Esophagus squamous epithelium (tissue), 5 donors: ENCODE measurements at regions not wholly inside any gene's neighbourhood (a gene's known extent, or its start where the extent isn't known, plus 50 kb on each side); places are given as distances from the start of the nearest gene placed in this dataset.

ENCODE experiments used
- DNase-seq: peaks from one replicate; lab custom pipeline; 2025; lab: John Stamatoyannopoulos, UW
- H3K27ac ChIP-seq, 4 donors: fragments of 200-600 bp; sonication (generic); one replicate each; pipeline ENCODE4 v1.5.1; 2016 to 2019; ENCODE audit warnings: mild to moderate bottlenecking in 1 of 4
- H3K27me3 ChIP-seq, 4 donors: fragments of 200-600 bp; sonication (generic); 1 replicate in 3 of 4; 2 replicates in 1 of 4; pipeline versions ENCODE4 v1.5.1 to v1.6.0; 2017 to 2021; ENCODE audit warnings: antibody characterized with exemption in 1 of 4
- H3K36me3 ChIP-seq, 3 donors: fragments of 200-600 bp; sonication (generic); one replicate each; pipeline ENCODE4 v1.5.1; 2016 to 2019
- H3K4me1 ChIP-seq, 3 donors: fragments of 200-600 bp; sonication (generic); one replicate each; pipeline ENCODE4 v1.5.1; 2017 to 2019
- H3K4me3 ChIP-seq, 4 donors: fragments of 200-600 bp; sonication (generic); 1 replicate in 3 of 4; 2 replicates in 1 of 4; pipeline ENCODE4 v1.5.1; 2016 to 2019; ENCODE audit warnings: mild to moderate bottlenecking in 2 of 4, moderate library complexity in 1 of 4
- H3K9me3 ChIP-seq, 3 donors: fragments of 200-600 bp; sonication (generic); one replicate each; pipeline ENCODE4 v1.5.1; 2016 to 2019
- POLR2A ChIP-seq, 4 donors: fragments of 450-650 bp; IDR thresholded peaks; one replicate each; pipeline ENCODE4 v1.6.1; 2017; ENCODE audit warnings: antibody characterized with exemption in 4 of 4, mild to moderate bottlenecking in 4 of 4, moderate library complexity in 3 of 4
- WGBS, 2 donors: methylation state at CpG; one replicate each; pipeline ENCODE4 v1.1.5; 2018; 5-methylcytosine and 5-hydroxymethylcytosine counted together
- intact Hi-C: fragments of 100-400 bp; cut with DNase I; formaldehyde crosslinking; loops from one replicate; pipeline ENCODE4 v1.15.0; 2022
- TF ChIP-seq, protein P1 (sequence below), 6 experiments: fragments of 450-650 bp in 4 of 6; fragments of 200-600 bp in 2 of 6; sonication (generic) in 2 of 6; IDR thresholded peaks; one replicate each; pipeline ENCODE4 v1.5.1; 2016 to 2019; ENCODE audit warnings: antibody characterized with exemption in 6 of 6, mild to moderate bottlenecking in 4 of 6, moderate library complexity in 4 of 6
- donor health status: DM: yes; HTN: yes; CAD: no.

GRCh38 chr4:34148322-34148908 is 2095.9 kb downstream of the ARAP2 start:
- DNase-seq, result no peak
- intact Hi-C loops, result no loop called here

DNA sequence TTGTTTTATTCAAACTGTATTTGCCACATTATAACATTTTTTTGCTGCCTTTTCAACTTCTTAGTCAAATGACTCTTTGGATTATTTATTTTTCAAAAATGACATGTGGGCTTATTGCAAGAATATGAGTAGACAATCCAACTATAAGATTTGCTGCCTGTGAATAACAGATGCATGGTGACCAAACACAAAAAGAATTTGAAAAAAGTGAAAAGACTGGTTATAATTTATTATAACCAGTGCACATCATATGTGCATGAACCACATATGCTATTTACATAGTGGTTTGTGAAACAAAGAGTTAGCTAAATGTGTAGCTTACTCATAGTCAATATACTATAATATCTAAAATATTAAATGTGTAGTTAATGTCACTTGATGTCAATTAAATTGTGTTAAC is 2086.8 kb downstream of the ARAP2 start:
- Histone ChIP-seq H3K4me1 (no peaks in the 10 kb centered on the region), H3K27me3 (no peaks in the 10 kb centered on the region), H3K4me3 (no peak overlapping the region), H3K36me3 (no peaks in the 10 kb centered on the region), H3K27ac (no peak overlapping the region), H3K9me3 (no peaks in the 10 kb centered on the region)
- DNase-seq, result no peak
- intact Hi-C loops, result no loop called here
- TF ChIP-seq POLR2A (IDR thresholded peaks at IDR 0.05), result no peak
- TF ChIP-seq, protein P1, sequence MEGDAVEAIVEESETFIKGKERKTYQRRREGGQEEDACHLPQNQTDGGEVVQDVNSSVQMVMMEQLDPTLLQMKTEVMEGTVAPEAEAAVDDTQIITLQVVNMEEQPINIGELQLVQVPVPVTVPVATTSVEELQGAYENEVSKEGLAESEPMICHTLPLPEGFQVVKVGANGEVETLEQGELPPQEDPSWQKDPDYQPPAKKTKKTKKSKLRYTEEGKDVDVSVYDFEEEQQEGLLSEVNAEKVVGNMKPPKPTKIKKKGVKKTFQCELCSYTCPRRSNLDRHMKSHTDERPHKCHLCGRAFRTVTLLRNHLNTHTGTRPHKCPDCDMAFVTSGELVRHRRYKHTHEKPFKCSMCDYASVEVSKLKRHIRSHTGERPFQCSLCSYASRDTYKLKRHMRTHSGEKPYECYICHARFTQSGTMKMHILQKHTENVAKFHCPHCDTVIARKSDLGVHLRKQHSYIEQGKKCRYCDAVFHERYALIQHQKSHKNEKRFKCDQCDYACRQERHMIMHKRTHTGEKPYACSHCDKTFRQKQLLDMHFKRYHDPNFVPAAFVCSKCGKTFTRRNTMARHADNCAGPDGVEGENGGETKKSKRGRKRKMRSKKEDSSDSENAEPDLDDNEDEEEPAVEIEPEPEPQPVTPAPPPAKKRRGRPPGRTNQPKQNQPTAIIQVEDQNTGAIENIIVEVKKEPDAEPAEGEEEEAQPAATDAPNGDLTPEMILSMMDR (IDR thresholded peaks at IDR 0.05), result no peak

More at GRCh38 chr4:34148322-34148908, 2095.9 kb downstream of the ARAP2 start:
- no peak for TF ChIP-seq POLR2A (IDR thresholded peaks at IDR 0.05)
- TF ChIP-seq, protein P1 (IDR thresholded peaks at IDR 0.05), result no peak
- Histone ChIP-seq H3K27me3 (no peaks in the 10 kb centered on the region), H3K4me1 (no peaks in the 10 kb centered on the region), H3K27ac (no peak overlapping the region), H3K4me3 (no peak overlapping the region), H3K9me3 (no peaks in the 10 kb centered on the region), H3K36me3 (no peaks in the 10 kb centered on the region)
- WGBS, 2 donors, result 44 to 55% methylated on average over 2 of the region's 2 CpGs

DNA sequence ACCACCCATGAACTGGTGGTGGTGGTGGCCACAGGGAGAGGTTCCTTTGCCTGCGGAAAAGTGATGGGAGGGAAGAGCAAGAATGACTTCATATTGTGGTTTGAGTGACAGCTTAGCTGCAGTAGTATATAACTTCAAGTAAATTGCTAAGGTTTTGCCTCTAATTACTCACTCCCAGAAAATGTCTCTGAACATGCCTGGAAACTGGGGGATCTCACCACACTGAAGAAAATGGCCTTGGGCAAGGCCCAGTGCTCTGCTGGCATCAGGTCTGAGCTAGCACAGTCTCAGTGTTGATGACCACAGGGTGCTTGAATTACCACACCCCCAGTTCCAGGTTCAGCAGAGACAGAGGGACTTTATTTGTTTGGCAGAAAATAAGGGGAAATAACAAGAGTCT is 2085.4 kb downstream of the ARAP2 start:
- no peak overlapping the region for H3K27ac ChIP-seq
- intact Hi-C loops, result no loop called here

GRCh38 chr4:34170946-34171345 is 2073.4 kb downstream of the ARAP2 start:
- Histone ChIP-seq H3K4me3 (no peak overlapping the region), H3K9me3 (no peaks in the 10 kb centered on the region), H3K36me3 (no peaks in the 10 kb centered on the region), H3K4me1 (no peaks in the 10 kb centered on the region), H3K27ac (no peak overlapping the region), H3K27me3 (no peaks in the 10 kb centered on the region)
- TF ChIP-seq, protein P1 (IDR thresholded peaks at IDR 0.05), result no peak
- no peak for TF ChIP-seq POLR2A (IDR thresholded peaks at IDR 0.05)
- 29 to 41% methylated on average over 1 of the region's 1 CpG for WGBS, 2 donors
- DNase-seq, result no peak
- intact Hi-C loops, result no loop called here

More for the DNA sequence above, 2085.4 kb downstream of the ARAP2 start:
- no peak overlapping the region for H3K4me3 ChIP-seq
- no peaks in the 10 kb centered on the region for H3K27me3 ChIP-seq
- no peaks in the 10 kb centered on the region for H3K36me3 ChIP-seq
- 83% methylated on average over 1 of the region's 1 CpG; no CpG with 5 or more reads in 1 of the 2 donors for WGBS, 2 donors
- no peak for DNase-seq
- TF ChIP-seq, protein P1 (IDR thresholded peaks at IDR 0.05), result no peak
- no peak for TF ChIP-seq POLR2A (IDR thresholded peaks at IDR 0.05)
- no peaks in the 10 kb centered on the region for H3K4me1 ChIP-seq
- no peaks in the 10 kb centered on the region for H3K9me3 ChIP-seq

GRCh38 chr4:34176609-34177008 is 2067.7 kb downstream of the ARAP2 start:
- no peak for DNase-seq
- no peaks in the 10 kb centered on the region for H3K9me3 ChIP-seq
- H3K4me3 ChIP-seq, result no peak overlapping the region
- TF ChIP-seq, protein P1 (IDR thresholded peaks at IDR 0.05), result no peak
- no peak for TF ChIP-seq POLR2A (IDR thresholded peaks at IDR 0.05)
- no peaks in the 10 kb centered on the region for H3K36me3 ChIP-seq
- H3K27me3 ChIP-seq, result no peaks in the 10 kb centered on the region
- intact Hi-C loops, result no loop called here
- H3K4me1 ChIP-seq, result no peaks in the 10 kb centered on the region
- no peak overlapping the region for H3K27ac ChIP-seq
